Spleen (tissue), 11 donors: ENCODE measurements at regions not wholly inside any gene's neighbourhood (a gene's known extent, or its start where the extent isn't known, plus 50 kb on each side); places are given as distances from the start of the nearest gene placed in this dataset.

Experiments
- DNase-seq: peaks from one replicate; pipeline ENCODE4 v3.0.0-alpha.2; 2020
- H3K27ac ChIP-seq, 8 donors: fragments of 200-600 bp; sonication (generic) in 7 of 8; 1 replicate in 4 of 8; 2 replicates in 4 of 8; pipeline versions ENCODE4 v1.5.0 to v1.8.0; 2016 to 2021; ENCODE audit warnings: inconsistent platforms in 4 of 8, mild to moderate bottlenecking in 4 of 8, moderate library complexity in 1 of 8
- H3K27me3 ChIP-seq, 7 donors: fragments of 200-600 bp; sonication (generic) in 6 of 7; replicated peaks in 1 of 7; 1 replicate in 4 of 7; 2 replicates in 3 of 7; pipeline versions ENCODE4 v1.5.0 to v1.8.0; 2016 to 2021; ENCODE audit warnings: inconsistent platforms in 3 of 7, mild to moderate bottlenecking in 1 of 7
- H3K36me3 ChIP-seq, 6 donors: fragments of 200-600 bp; sonication (generic) in 5 of 6; 1 replicate in 4 of 6; 2 replicates in 2 of 6; pipeline versions ENCODE4 v1.5.0 to v1.8.0; 2016 to 2021; ENCODE audit warnings: inconsistent platforms in 2 of 6
- H3K4me1 ChIP-seq, 6 donors: fragments of 200-600 bp; sonication (generic) in 5 of 6; 1 replicate in 3 of 6; 2 replicates in 3 of 6; pipeline versions ENCODE4 v1.5.0 to v1.8.0; 2016 to 2021; ENCODE audit warnings: inconsistent platforms in 3 of 6
- H3K4me3 ChIP-seq, 8 donors: fragments of 200-600 bp; sonication (generic) in 7 of 8; 1 replicate in 4 of 8; 2 replicates in 4 of 8; pipeline versions ENCODE4 v1.5.0 to v1.8.0; 2016 to 2021; ENCODE audit warnings: inconsistent platforms in 4 of 8, mild to moderate bottlenecking in 4 of 8, moderate library complexity in 2 of 8
- H3K9me3 ChIP-seq, 8 donors: fragments of 200-600 bp; sonication (generic) in 7 of 8; 1 replicate in 4 of 8; 2 replicates in 4 of 8; pipeline versions ENCODE4 v1.5.0 to v1.8.0; 2016 to 2021; ENCODE audit warnings: inconsistent platforms in 4 of 8
- CTCF ChIP-seq, 11 experiments: fragments of 200-600 bp in 7 of 11; fragments of 450-650 bp in 4 of 11; sonication (generic) in 4 of 11; IDR thresholded peaks in 8 of 11; conservative IDR thresholded peaks in 3 of 11; 1 replicate in 7 of 11; 2 replicates in 4 of 11; pipeline versions ENCODE4 v1.4.0 to v1.8.0; 2016 to 2021; ENCODE audit warnings: antibody characterized with exemption in 11 of 11, inconsistent platforms in 4 of 11, mild to moderate bottlenecking in 1 of 11
- POLR2A ChIP-seq, 3 donors: fragments of 450-650 bp; IDR thresholded peaks; one replicate each; pipeline ENCODE4 v1.5.1; 2017; ENCODE audit warnings: antibody characterized with exemption in 3 of 3, mild to moderate bottlenecking in 1 of 3
- POLR2AphosphoS5 ChIP-seq, 3 donors: sonication (generic); formaldehyde crosslinking; IDR thresholded peaks; one replicate each; pipeline ENCODE4 v1.5.1; 2017; ENCODE audit warnings: antibody characterized with exemption in 3 of 3
- WGBS, 5 donors: extraction: QIAGEN DNeasy Blood & Tissue Kit in 3 of 5; methylation state at CpG; one replicate each; pipeline versions ENCODE4 v1.1.5 to v1.1.7; 2013 to 2018; 5-methylcytosine and 5-hydroxymethylcytosine counted together
- intact Hi-C: fragments of 100-400 bp; cut with DNase I; formaldehyde crosslinking; loops from one replicate; pipeline ENCODE4 v1.15.0; 2023; ENCODE audit warnings: low total_unique reads
- donor health status: healthy with polysubstance abuse.
- donor health status: DM: no; HTN: no; CAD: no; lungs with moderate emphysema.
- donor health status: DM: no; HTN: no; CAD: no.
- donor health status: Bipolar disorder and iron deficiency.
- donor health status: healthy.
- donor health status: DM: no; HTN: no; CAD: no.
- donor health status: DM: yes; HTN: yes; CAD: no.

GRCh38 chr12:46452776-46453175 lies 80.2 kb upstream of the SLC38A2 start:
- no peak for DNase-seq
- peaks cover 0 to 48% (median 19%) of the 10 kb centered on the region in 6 donors for H3K4me1 ChIP-seq
- no peak overlapping the region for H3K4me3 ChIP-seq
- no peak for TF ChIP-seq CTCF (IDR thresholded peaks at IDR 0.05 in 8 of 11, conservative IDR thresholded peaks at IDR 0.05 in 3 of 11)
- no peak for TF ChIP-seq POLR2A (IDR thresholded peaks at IDR 0.05)
- TF ChIP-seq POLR2AphosphoS5 (IDR thresholded peaks at IDR 0.05): no peak
- H3K9me3 ChIP-seq: no peaks in the 10 kb centered on the region
- no peaks in the 10 kb centered on the region for H3K27me3 ChIP-seq
- no peak overlapping the region for H3K27ac ChIP-seq
- H3K36me3 ChIP-seq: no peaks in the 10 kb centered on the region
- 44 to 93% (median 88%) methylated on average over 1 of the region's 1 CpG for WGBS, 5 donors
- intact Hi-C loops: no loop called here

- DNase-seq: no peak
- Histone ChIP-seq H3K9me3 (no peaks in the 10 kb centered on the region), H3K4me1 (peaks cover 0 to 41% (median 19%) of the 10 kb centered on the region in 6 donors), H3K4me3 (no peak overlapping the region), H3K27me3 (no peaks in the 10 kb centered on the region), H3K27ac (no peak overlapping the region), H3K36me3 (no peaks in the 10 kb centered on the region)
- no peak for TF ChIP-seq POLR2AphosphoS5 (IDR thresholded peaks at IDR 0.05)
- intact Hi-C loops: no loop called here
- 69 to 81% (median 72%) methylated on average over 3 of the region's 3 CpGs for WGBS, 5 donors
Observed at GRCh38 chr12:46452061-46452615, 79.6 kb upstream of the SLC38A2 start.

DNA sequence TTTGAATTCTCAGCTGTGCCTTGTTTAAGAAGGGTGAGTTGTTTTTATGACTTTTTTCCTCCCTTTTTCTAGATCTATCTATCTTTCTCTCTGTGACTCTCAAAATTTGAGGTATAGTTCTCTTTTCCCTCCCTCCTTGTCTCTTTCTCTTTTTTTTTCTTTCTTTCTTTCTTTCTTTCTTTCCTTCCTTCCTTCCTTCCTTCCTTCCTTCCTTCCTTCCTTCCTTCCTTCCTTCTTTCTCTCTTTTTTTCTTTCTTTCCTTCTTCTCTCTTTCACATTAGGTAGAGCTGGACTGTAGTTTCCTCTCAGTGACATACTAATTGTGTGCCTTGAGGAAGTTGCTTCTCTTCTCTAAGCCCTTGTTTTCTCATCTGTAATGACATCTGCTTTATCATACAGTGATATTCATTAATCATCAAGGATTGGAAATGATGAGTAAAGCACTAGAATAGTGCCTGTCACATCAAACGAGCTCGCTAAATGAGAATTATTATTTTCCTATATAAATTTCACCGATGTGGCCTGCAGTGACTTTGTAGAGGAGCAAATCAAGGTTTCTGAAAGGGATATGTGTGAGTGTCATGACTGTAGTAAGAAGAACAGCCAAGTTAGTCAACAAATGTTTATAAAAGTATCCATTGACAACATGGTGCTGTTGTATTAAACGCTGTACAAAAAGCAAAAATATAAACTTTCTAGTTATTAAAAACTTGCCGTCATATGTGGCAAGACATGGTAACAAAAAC lies 78.9 kb upstream of the SLC38A2 start:
- intact Hi-C loops: no loop called here
- no peak overlapping the region for H3K4me3 ChIP-seq
- H3K4me1 ChIP-seq: peaks cover 0 to 37% (median 13%) of the 10 kb centered on the region in 6 donors
- WGBS, 5 donors: 69 to 84% (median 73%) methylated on average over 5 of the region's 5 CpGs
- TF ChIP-seq POLR2A (IDR thresholded peaks at IDR 0.05) (no peak), POLR2AphosphoS5 (IDR thresholded peaks at IDR 0.05) (no peak), CTCF (IDR thresholded peaks at IDR 0.05 in 8 of 11, conservative IDR thresholded peaks at IDR 0.05 in 3 of 11) (no peak)
- H3K27ac ChIP-seq: peak overlapping the region in 1 of 8 donors; percentile 47
- H3K9me3 ChIP-seq: no peaks in the 10 kb centered on the region
- H3K27me3 ChIP-seq: no peaks in the 10 kb centered on the region
- no peaks in the 10 kb centered on the region for H3K36me3 ChIP-seq
- no peak for DNase-seq

DNA sequence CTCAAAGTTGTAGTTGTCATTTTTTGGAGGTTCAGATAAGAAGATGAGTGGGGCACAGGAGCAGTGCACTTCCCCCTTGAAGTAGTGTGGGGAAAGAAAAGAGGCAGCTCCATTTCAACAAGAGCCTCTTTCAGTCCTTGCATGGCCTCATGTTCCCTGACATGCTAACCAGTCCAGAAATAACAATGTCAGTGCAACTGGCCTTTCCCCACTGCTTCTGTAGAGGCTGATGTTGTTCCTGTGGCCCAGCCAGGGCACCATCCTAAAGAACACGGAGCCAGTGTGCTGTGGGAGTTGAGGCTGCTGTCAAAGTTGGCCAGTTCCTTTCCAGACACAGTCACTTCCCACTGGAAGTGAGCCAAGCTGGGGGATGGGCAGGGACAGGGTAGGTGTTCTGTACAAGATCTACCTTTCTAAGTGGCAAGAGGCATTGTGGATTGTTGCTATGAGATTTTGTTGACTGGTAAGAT lies 77.7 kb upstream of the SLC38A2 start:
- H3K4me3 ChIP-seq: no peak overlapping the region
- 27 to 56% (median 33%) methylated on average over 1 of the region's 1 CpG for WGBS, 5 donors
- TF ChIP-seq POLR2A (IDR thresholded peaks at IDR 0.05) (no peak), POLR2AphosphoS5 (IDR thresholded peaks at IDR 0.05) (peak in 1 of 3 donors; percentile 18)
- no peaks in the 10 kb centered on the region for H3K9me3 ChIP-seq
- no peaks in the 10 kb centered on the region for H3K27me3 ChIP-seq
- no peak for DNase-seq
- intact Hi-C loops: no loop called here
- H3K4me1 ChIP-seq: peaks cover 0 to 37% (median 10%) of the 10 kb centered on the region in 6 donors
- peak overlapping the region in 3 of 8 donors; percentile 1 to 47 (median 20) for H3K27ac ChIP-seq
- no peaks in the 10 kb centered on the region for H3K36me3 ChIP-seq

GRCh38 chr12:46449856-46450255 lies 77.3 kb upstream of the SLC38A2 start:
- H3K36me3 ChIP-seq: no peaks in the 10 kb centered on the region
- TF ChIP-seq CTCF (IDR thresholded peaks at IDR 0.05 in 8 of 11, conservative IDR thresholded peaks at IDR 0.05 in 3 of 11) (no peak), POLR2A (IDR thresholded peaks at IDR 0.05) (no peak), POLR2AphosphoS5 (IDR thresholded peaks at IDR 0.05) (no peak)
- H3K9me3 ChIP-seq: no peaks in the 10 kb centered on the region
- no peak for DNase-seq
- H3K4me3 ChIP-seq: no peak overlapping the region
- H3K4me1 ChIP-seq: peaks cover 0 to 37% (median 10%) of the 10 kb centered on the region in 6 donors
- no peaks in the 10 kb centered on the region for H3K27me3 ChIP-seq
- intact Hi-C loops: no loop called here
- H3K27ac ChIP-seq: peak overlapping the region in 2 of 8 donors; percentile 20 to 47
- WGBS, 5 donors: 77 to 94% (median 87%) methylated on average over 2 of the region's 2 CpGs
